HG02763 (cell line): ENCODE measurements at regions not wholly inside any gene's neighbourhood (a gene's known extent, or its start where the extent isn't known, plus 50 kb on each side); places are given as distances from the start of the nearest gene placed in this dataset.
"Not testable (repeated sequence)": the region's sequence is repeated elsewhere in the genome, so short reads cannot be mapped to it uniquely, and the experiment has no call there.

Experiments
- ATAC-seq: cut with Tn5 transposase; IDR thresholded peaks from one replicate; pipeline ENCODE4 v1.9.1; 2021; ENCODE audit warnings: mild to moderate bottlenecking, moderate library complexity; ENCODE audit not compliant: unreplicated experiment

GRCh38 chr9:84054341-84055010 lies 73.9 kb downstream of the RMI1 start:
- no peak for ATAC-seq

DNA sequence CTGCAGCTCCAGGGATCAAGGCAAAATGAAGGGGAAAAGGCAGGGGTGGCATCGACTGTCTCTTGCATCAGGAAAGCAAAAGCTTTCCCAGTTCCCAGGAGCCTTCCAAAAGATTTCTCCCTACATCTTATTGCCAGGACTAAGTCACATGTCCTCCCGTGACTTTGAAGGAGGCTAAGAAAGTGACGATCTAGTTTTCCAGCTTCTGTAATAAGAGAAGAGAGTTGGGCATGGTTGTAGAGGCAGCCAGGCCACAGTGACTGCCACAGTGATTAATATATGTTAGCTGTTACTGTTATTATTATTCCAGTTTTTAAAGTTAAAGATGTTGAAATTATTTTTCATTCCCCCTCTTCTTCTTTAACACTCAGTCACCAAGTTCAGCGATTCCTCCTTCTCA lies 77.1 kb downstream of the RMI1 start:
- no peak for ATAC-seq

GRCh38 chr9:84059936-84060335 lies 79.3 kb downstream of the RMI1 start:
- ATAC-seq = no peak

DNA sequence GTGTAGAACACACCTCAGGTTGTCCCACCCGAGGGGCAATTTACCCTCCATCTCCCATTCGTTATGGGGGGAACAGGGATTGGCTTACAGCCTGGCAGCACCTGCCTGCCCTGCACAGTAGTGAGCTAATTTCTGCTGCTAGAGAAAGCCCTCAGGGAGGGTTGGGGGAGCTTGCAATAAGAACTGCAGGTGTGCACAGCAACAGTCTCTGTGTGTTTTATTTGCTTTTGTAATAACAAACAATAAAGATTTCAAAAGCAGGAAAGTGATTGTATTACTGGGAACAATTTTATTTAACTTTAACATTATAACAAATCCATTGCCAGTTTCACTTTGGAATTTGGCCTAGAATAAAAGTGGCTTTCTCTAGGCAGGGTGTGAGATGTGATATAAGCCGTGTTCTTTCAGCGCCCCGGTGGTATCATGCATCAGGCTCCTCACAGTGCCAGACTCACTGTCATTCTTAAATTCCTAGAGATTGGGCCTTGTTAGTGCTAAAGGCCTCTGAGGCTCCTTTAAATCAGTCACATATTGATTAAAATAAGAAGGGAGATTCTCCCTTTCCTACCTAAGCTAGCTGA lies 81.1 kb downstream of the RMI1 start:
- ATAC-seq = no peak

DNA sequence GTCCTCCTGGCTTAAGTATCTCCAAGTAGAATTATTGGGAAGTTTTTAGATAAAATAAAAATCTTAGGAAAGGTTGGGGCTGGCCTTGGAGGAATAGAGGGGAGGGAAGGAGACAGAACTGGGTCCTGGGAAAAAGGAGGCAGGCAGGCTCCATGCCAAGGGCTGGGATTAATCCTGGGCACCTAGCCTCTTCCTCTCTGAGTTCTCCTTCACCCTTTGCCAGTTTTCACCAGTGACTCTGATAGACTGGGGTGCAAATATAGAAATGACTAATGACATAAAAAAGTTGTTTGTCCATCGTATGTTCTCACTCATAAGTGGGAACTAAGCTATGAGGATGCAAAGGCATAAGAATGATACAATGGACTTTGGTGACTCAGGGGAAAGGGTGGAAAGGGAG lies 81.9 kb downstream of the RMI1 start:
- ATAC-seq = no peak

GRCh38 chr9:84067821-84068220 lies 87.2 kb downstream of the RMI1 start:
- no peak for ATAC-seq

DNA sequence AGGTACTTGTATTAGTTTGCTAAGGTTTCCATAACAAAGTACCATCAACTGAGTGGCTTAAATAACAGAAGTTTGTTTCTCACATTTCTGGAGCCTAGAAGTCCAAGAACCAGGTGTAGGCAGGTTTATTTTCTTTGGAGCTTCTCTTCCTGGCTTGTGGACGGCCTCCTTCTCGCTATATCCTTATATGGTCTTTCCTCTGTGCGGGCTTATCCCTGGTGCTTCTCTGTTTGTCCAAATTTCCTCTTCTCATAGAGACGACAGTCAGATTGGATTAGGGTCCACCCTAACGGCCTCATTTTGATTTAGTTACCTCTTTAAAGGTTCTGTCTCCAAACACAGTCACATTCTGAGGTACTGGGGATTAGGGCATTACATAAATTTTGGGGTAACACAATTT lies 88.3 kb downstream of the RMI1 start:
- no peak for ATAC-seq

DNA sequence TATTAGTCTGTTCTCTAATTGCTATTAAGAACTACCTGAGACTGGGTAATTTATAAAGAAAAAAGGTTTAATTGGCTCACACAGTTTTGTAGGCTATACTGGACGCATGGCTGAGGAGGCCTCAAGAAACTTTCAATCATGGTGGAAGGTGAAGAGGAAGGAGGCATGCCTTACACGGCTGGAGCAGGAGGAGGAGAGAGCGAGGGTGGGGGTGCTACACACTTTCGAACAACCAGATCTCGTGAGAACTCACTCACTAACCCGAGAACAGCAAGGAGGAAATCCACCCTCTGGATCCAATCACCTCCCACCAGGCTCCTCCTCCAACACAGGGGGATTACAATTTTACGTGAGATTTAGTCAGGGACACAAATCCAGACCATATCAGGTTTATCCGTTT lies 90.0 kb downstream of the RMI1 start:
- ATAC-seq = no peak

DNA sequence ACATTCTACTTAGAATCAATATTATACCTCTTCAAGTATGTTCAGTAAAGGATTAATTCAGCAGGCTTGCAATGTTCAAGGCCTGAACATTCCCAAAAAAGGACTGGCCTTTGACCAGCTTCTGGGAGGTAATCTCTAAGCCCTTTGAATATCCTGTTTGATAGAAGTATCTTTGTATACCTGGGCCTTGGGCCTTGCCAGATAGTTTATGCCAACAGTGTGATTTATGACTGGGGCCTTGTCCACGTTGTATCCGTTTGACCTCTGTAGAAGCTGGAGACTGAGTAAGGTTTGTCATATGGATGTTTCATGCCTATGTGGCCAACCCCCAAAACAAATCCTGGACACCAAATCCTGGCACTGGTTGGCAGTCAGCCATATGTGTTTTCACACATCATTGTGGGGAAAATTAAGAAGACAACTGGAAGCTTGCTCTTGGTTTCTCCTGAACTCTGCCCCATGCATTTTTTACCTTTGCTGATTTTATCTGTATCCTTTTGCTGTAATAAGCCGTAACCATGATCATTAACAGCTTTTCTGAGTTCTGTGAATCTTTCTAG lies 92.1 kb downstream of the RMI1 start:
- no peak for ATAC-seq

- ATAC-seq = no peak
Observed at GRCh38 chr9:84075004-84075403, 94.4 kb downstream of the RMI1 start.

DNA sequence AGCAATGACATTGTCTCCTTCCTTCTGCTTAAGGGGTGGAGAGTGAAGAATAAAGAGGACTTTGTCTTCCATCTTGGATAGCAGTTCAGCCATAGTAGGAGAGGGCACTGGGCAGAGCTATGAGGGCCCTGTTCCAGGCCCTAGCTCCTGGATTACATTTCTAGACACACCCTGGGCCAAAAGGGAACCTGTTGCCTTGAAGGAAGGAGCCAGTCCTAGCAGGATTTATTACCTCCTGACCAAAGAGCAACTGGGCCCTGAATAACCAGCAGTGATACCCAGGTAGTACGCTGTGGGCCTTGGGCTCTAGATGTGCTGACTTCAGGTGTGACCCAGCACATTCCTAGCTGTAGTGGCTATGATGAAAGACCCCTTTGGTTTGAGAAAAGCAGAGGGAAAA lies 95.8 kb downstream of the RMI1 start:
- no peak for ATAC-seq

DNA sequence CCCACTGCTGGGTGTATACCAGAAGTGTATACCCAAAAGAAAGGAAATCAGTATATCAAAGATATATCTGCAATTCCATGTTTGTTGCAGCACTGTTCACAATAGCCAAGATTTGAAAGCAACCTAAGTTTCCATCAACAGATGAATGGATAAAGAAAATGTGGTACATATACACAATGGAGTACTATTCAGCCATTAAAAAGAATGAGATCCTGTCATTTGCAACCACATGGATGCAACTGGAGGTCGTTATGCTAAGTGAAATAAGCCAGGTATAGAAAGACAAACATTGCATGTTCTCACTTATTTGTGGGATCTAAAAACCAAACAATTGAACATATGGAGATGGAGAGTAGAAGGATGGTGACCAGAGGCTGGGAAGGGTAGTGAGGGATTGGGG lies 97.2 kb downstream of the RMI1 start:
- not testable (repeated sequence) for ATAC-seq

- ATAC-seq = no peak
Observed at GRCh38 chr9:84079994-84080393, 99.4 kb downstream of the RMI1 start.

GRCh38 chr9:84101964-84102632 lies 121.5 kb downstream of the RMI1 start:
- no peak for ATAC-seq

GRCh38 chr9:84103651-84104377 lies 123.2 kb downstream of the RMI1 start:
- ATAC-seq = no peak

DNA sequence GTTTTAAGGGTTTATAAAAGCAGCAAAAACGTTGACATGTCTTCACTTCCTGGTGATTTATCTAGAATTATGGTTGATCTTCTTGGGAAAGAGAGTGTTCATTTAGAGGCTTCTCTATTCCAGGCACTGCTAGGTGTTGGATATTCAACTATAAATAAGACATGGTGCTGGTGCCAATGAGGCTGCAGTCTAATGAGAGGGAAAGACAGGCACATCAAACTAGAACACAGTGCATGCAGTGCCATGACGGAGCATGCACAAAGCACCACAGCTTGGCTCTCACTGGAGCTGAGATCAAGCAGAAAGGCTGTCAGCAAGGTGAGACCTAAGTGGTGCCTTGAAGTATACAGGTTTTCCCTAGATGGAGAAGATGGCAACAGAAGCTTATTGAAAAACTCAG lies 126.5 kb downstream of the RMI1 start:
- ATAC-seq = no peak

DNA sequence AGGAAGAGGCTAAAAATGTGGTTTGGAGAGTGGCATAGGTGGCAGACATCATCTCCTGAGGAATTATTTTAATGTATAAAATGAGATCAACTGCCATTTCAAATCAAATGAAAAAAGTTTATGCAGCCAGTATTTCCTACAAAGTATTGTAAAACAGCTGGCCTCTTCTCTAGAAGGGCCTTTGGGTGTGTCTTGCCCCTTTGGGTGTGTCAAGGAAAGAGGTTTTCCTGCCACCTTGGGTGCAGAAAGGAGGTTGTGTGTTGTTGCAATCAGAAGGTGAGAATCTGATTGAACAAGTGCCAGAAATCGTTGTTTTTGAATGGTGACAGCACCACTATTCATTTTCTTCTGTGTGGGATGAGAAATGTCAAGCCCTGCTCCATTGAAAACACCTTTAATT lies 127.4 kb downstream of the RMI1 start:
- ATAC-seq = no peak

- ATAC-seq = no peak
Observed at GRCh38 chr9:84111726-84112125, 131.1 kb downstream of the RMI1 start.

- no peak for ATAC-seq
Observed at GRCh38 chr9:84121991-84122523, 141.5 kb downstream of the RMI1 start.

DNA sequence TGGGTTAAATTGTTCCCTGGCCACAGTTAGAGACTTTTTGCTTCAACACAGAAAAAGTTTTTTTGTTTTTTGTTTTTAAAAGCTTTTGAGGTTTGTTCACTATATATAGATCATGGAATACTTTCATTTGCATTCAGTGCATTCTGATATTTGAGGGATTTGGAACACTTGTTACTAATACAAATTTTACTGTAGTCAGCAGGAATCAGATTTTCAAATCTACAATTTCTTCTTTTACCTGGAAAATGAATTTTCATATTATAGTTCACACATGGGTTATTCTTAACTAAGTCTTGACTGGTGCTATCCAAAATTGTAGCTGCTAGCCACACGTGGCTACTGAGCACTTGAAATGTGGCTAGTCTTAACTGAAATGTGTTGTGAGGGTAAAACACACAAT lies 142.0 kb downstream of the RMI1 start:
- no peak for ATAC-seq
